AG10803 (cell line): ENCODE measurements at regions not wholly inside any gene's neighbourhood (a gene's known extent, or its start where the extent isn't known, plus 50 kb on each side); places are given as distances from the start of the nearest gene placed in this dataset.
"Not testable (repeated sequence)": the region's sequence is repeated elsewhere in the genome, so short reads cannot be mapped to it uniquely, and the experiment has no call there.

Source experiments
- DNase-seq: peaks from one replicate; pipeline ENCODE4 v3.0.0; 2010; ENCODE audit warnings: low read depth
- H3K4me3 ChIP-seq: 2 replicates; pipeline ENCODE4 v1.5.1; 2011; ENCODE audit warnings: mild to moderate bottlenecking, low read length, control low read depth
- CTCF ChIP-seq: conservative IDR thresholded peaks from 2 replicates; pipeline ENCODE4 v1.5.1; 2011; ENCODE audit warnings: mild to moderate bottlenecking, low read length, control low read depth, inconsistent platforms

- no peak for DNase-seq
- TF ChIP-seq CTCF: no peak
Observed at GRCh38 chr9:102768002-102768401, 227.1 kb upstream of the CYLC2 start.

GRCh38 chr9:102767076-102767475 lies 228.1 kb upstream of the CYLC2 start:
- no peak for DNase-seq
- H3K4me3 ChIP-seq: no peak overlapping the region
- no peak for TF ChIP-seq CTCF

More at GRCh38 chr9:102768002-102768401, 227.1 kb upstream of the CYLC2 start:
- H3K4me3 ChIP-seq: no peak overlapping the region

GRCh38 chr9:102740578-102740977 lies 254.6 kb upstream of the CYLC2 start:
- TF ChIP-seq CTCF: no peak

GRCh38 chr9:102728946-102729345 lies 266.2 kb upstream of the CYLC2 start:
- H3K4me3 ChIP-seq: no peak overlapping the region
- DNase-seq: no peak
- TF ChIP-seq CTCF: no peak

More at GRCh38 chr9:102740578-102740977, 254.6 kb upstream of the CYLC2 start:
- no peak for DNase-seq
- H3K4me3 ChIP-seq: no peak overlapping the region

GRCh38 chr9:102714184-102714583 lies 280.9 kb upstream of the CYLC2 start:
- H3K4me3 ChIP-seq: no peak overlapping the region
- no peak for DNase-seq
- no peak for TF ChIP-seq CTCF

- not testable (repeated sequence) for DNase-seq
Observed at GRCh38 chr9:102712910-102713309, 282.2 kb upstream of the CYLC2 start.

GRCh38 chr9:102700936-102701335 lies 294.2 kb upstream of the CYLC2 start:
- H3K4me3 ChIP-seq: no peak overlapping the region
- no peak for DNase-seq
- no peak for TF ChIP-seq CTCF

More at GRCh38 chr9:102712910-102713309, 282.2 kb upstream of the CYLC2 start:
- H3K4me3 ChIP-seq: not testable (repeated sequence)

- TF ChIP-seq CTCF: no peak
- H3K4me3 ChIP-seq: no peak overlapping the region
- DNase-seq: no peak
Observed at GRCh38 chr9:102669220-102669619, 325.9 kb upstream of the CYLC2 start.
